ENCODE measurements at regions not wholly inside any gene's neighbourhood (a gene's known extent, or its start where the extent isn't known, plus 50 kb on each side); places are given as distances from the start of the nearest gene placed in this dataset.

- ChIA-PET POLR2A (ENCODE audit: low non-redundant PET) (no interaction called here), CTCF (no interaction called here)
- no peak for TF ChIP-seq CTCF (conservative IDR thresholded peaks at IDR 0.05; ENCODE audit: low read depth)
- no peak overlapping the region for H3K27ac ChIP-seq
- DNase-seq (ENCODE audit: low spot score), result no peak
Observed at GRCh38 chr12:89264837-89265236, 87.5 kb downstream of the DUSP6 start.

GRCh38 chr12:89263900-89264299, 88.4 kb downstream of the DUSP6 start:
- ChIA-PET POLR2A (ENCODE audit: low non-redundant PET) (no interaction called here), CTCF (no interaction called here)
- no peak for DNase-seq (ENCODE audit: low spot score)
- no peak overlapping the region for H3K27ac ChIP-seq
- no peak for TF ChIP-seq CTCF (conservative IDR thresholded peaks at IDR 0.05; ENCODE audit: low read depth)

- no peak for DNase-seq (ENCODE audit: low spot score)
- POLR2A ChIA-PET (ENCODE audit: low non-redundant PET), result no interaction called here
- no peak overlapping the region for H3K27ac ChIP-seq
- TF ChIP-seq CTCF (conservative IDR thresholded peaks at IDR 0.05; ENCODE audit: low read depth), result no peak
- CTCF ChIA-PET, result interaction anchor here (0.9 kb wide), 1 partner anchor 18 kb away, joined by 3 read pairs; no protein-coding TSS in a partner anchor
Observed at GRCh38 chr12:89262855-89263552, 89.3 kb downstream of the DUSP6 start.

- no peak overlapping the region for H3K27ac ChIP-seq
- CTCF ChIA-PET, result interaction anchor here (0.9 kb wide), 1 partner anchor 16 kb away, joined by 3 read pairs; no protein-coding TSS in a partner anchor
- POLR2A ChIA-PET (ENCODE audit: low non-redundant PET), result no interaction called here
- no peak for DNase-seq (ENCODE audit: low spot score)
- TF ChIP-seq CTCF (conservative IDR thresholded peaks at IDR 0.05; ENCODE audit: low read depth), result no peak
Observed at GRCh38 chr12:89261982-89262381, 90.3 kb downstream of the DUSP6 start.

- ChIA-PET CTCF (interaction anchor here (0.6 kb wide), 1 partner anchor 50 kb away, joined by 3 read pairs; no protein-coding TSS in a partner anchor), POLR2A (ENCODE audit: low non-redundant PET) (no interaction called here)
- DNase-seq (ENCODE audit: low spot score), result no peak
- no peak for TF ChIP-seq CTCF (conservative IDR thresholded peaks at IDR 0.05; ENCODE audit: low read depth)
- no peak overlapping the region for H3K27ac ChIP-seq
Observed at GRCh38 chr12:89260841-89261637, 91.3 kb downstream of the DUSP6 start.

GRCh38 chr12:89259821-89260220, 92.5 kb downstream of the DUSP6 start:
- POLR2A ChIA-PET (ENCODE audit: low non-redundant PET), result no interaction called here
- DNase-seq (ENCODE audit: low spot score), result no peak
- H3K27ac ChIP-seq, result no peak overlapping the region
- CTCF ChIA-PET, result interaction anchor here (0.6 kb wide), 1 partner anchor 175 kb away, joined by 3 read pairs; no protein-coding TSS in a partner anchor
- TF ChIP-seq CTCF (conservative IDR thresholded peaks at IDR 0.05; ENCODE audit: low read depth), result no peak
